ENCODE measurements at regions not wholly inside any gene's neighbourhood (a gene's known extent, or its start where the extent isn't known, plus 50 kb on each side); places are given as distances from the start of the nearest gene placed in this dataset.

DNA sequence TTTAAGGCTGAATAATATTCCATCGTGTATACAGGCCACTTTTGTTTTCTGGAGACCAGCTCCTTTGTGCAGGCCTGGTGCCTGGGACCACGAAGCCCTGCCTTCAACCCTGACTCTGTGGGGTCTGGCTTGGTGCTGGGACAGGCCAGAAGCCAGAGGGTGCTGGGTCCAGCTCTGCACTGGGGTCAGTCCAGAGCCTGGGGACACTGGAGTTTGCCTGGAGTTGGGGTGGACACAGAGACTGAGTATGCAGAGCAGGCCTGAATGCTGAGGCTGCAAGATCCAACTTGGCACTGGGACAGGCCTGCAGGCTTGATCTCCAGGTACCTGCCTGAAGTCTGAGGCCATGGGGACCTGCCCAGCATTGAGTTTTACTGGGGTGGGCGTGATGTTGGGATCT lies 558.8 kb upstream of the CNTNAP2 start:
- Mint-ChIP-seq H3K27me3 (ENCODE audit: low read depth in 2 of 2) (no peaks in the 10 kb centered on the region), H3K4me1 (no peaks in the 10 kb centered on the region), H3K4me3 (no peak overlapping the region), H3K9me3 (peaks cover 10 to 13% of the 10 kb centered on the region in 2 donors), H3K36me3 (no peaks in the 10 kb centered on the region), H3K27ac (no peak overlapping the region)
- no peaks in the 10 kb centered on the region for H3K27me3 ChIP-seq (ENCODE audit: control insufficient read depth, insufficient read depth, low read length)
- intact Hi-C loops (cut with micrococcal nuclease) = no loop called here
- ATAC-seq (no peak), DNase-seq (no peak)
- H3K27ac ChIP-seq (ENCODE audit: low read length) = no peak overlapping the region
- WGBS (ENCODE audit: insufficient coverage) = 67% methylated on average over 2 of the region's 3 CpGs
- no peaks in the 10 kb centered on the region for H3K4me1 ChIP-seq (ENCODE audit: control insufficient read depth, insufficient read depth, low read length)
- peaks cover 7% of the 10 kb centered on the region for H3K9me3 ChIP-seq (ENCODE audit: control insufficient read depth, insufficient read depth, low read length)
- no peaks in the 10 kb centered on the region for H3K36me3 ChIP-seq (ENCODE audit: control insufficient read depth, insufficient read depth, low read length)
- no peak overlapping the region for H3K4me3 ChIP-seq (ENCODE audit: low read length)
- TF ChIP-seq, protein P1, sequence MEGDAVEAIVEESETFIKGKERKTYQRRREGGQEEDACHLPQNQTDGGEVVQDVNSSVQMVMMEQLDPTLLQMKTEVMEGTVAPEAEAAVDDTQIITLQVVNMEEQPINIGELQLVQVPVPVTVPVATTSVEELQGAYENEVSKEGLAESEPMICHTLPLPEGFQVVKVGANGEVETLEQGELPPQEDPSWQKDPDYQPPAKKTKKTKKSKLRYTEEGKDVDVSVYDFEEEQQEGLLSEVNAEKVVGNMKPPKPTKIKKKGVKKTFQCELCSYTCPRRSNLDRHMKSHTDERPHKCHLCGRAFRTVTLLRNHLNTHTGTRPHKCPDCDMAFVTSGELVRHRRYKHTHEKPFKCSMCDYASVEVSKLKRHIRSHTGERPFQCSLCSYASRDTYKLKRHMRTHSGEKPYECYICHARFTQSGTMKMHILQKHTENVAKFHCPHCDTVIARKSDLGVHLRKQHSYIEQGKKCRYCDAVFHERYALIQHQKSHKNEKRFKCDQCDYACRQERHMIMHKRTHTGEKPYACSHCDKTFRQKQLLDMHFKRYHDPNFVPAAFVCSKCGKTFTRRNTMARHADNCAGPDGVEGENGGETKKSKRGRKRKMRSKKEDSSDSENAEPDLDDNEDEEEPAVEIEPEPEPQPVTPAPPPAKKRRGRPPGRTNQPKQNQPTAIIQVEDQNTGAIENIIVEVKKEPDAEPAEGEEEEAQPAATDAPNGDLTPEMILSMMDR (IDR thresholded peaks at IDR 0.05) = no peak

DNA sequence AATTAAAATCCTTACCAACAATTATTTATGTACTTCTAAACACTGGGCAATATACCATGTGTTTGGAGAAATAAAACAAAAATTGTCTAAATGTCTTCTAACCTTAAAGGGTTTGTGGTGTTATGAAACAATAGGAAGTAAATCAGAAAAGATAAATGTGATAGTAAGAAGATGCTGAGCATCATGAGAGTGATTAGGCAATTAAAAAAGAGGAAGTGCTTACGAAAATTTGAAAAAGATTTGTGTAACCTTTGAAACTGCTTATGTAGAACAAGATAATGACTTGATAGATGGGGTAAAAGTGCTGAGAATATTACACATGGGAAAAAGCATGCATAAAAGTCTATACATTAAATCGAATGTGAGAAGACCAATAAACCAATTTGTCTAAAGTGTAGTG lies 573.4 kb upstream of the CNTNAP2 start:
- Mint-ChIP-seq H3K9me3 (peaks cover 16 to 22% of the 10 kb centered on the region in 2 donors), H3K4me3 (no peak overlapping the region), H3K27ac (no peak overlapping the region), H3K36me3 (no peaks in the 10 kb centered on the region), H3K27me3 (ENCODE audit: low read depth in 2 of 2) (no peaks in the 10 kb centered on the region), H3K4me1 (no peaks in the 10 kb centered on the region)
- Histone ChIP-seq H3K9me3 (ENCODE audit: control insufficient read depth, insufficient read depth, low read length) (no peaks in the 10 kb centered on the region), H3K36me3 (ENCODE audit: control insufficient read depth, insufficient read depth, low read length) (no peaks in the 10 kb centered on the region), H3K27ac (ENCODE audit: low read length) (no peak overlapping the region), H3K4me3 (ENCODE audit: low read length) (no peak overlapping the region), H3K27me3 (ENCODE audit: control insufficient read depth, insufficient read depth, low read length) (no peaks in the 10 kb centered on the region), H3K4me1 (ENCODE audit: control insufficient read depth, insufficient read depth, low read length) (no peaks in the 10 kb centered on the region)
- WGBS (ENCODE audit: insufficient coverage) = 35% methylated on average over 2 of the region's 2 CpGs
- TF ChIP-seq, protein P1 (IDR thresholded peaks at IDR 0.05) = no peak
- DNase-seq (no peak), ATAC-seq (no peak)
- intact Hi-C loops (cut with micrococcal nuclease) = no loop called here

DNA sequence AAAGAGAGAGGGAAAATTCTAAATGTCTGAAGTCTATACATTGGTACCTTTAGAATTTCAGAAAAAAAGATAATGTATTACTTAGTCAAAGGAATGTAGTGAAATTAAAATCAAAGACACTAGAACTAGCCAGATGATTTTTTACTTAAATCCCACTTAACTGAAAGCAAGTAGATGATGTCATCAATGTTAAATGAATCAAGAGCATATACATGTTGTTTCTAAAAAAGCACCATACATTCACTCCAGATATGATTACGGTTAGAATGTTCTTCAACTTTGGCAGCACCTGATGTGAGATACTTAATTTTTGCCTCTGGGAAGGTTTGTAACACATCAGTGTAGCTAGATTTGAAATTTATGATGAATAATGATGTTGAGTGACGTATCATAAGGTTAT lies 576.7 kb upstream of the CNTNAP2 start:
- 20% methylated on average over 2 of the region's 2 CpGs for whole genome bisulfite sequencing (ENCODE audit: insufficient coverage)
- H3K27ac Mint-ChIP-seq = no peak overlapping the region
- no peaks in the 10 kb centered on the region for H3K36me3 ChIP-seq (ENCODE audit: control insufficient read depth, insufficient read depth, low read length)

DNA sequence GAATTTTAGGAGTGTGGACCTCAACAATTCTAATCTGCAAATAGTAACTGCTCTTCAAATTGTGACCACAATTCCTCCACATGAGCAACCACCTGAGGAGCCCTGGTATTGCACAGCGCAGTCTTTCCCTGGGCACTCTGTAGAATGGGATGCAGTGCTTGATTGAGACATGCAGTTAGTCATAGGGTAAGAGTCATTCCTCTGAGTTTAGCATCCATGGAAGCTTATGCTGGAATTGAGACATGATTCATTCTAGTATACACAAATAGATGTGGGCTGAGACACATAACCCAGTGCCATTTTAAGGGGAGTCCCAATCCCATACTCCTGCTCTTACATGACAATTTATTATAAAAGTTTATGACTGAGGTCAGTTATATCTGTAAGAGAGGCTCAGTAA lies 582.3 kb upstream of the CNTNAP2 start:
- Mint-ChIP-seq H3K4me1 (no peaks in the 10 kb centered on the region), H3K36me3 (no peaks in the 10 kb centered on the region), H3K9me3 (peaks cover 16 to 22% of the 10 kb centered on the region in 2 donors), H3K27me3 (ENCODE audit: low read depth in 2 of 2) (no peaks in the 10 kb centered on the region), H3K27ac (no peak overlapping the region), H3K4me3 (no peak overlapping the region)
- Histone ChIP-seq H3K27me3 (ENCODE audit: control insufficient read depth, insufficient read depth, low read length) (no peaks in the 10 kb centered on the region), H3K27ac (ENCODE audit: low read length) (no peak overlapping the region), H3K36me3 (ENCODE audit: control insufficient read depth, insufficient read depth, low read length) (no peaks in the 10 kb centered on the region), H3K4me3 (ENCODE audit: low read length) (no peak overlapping the region), H3K9me3 (ENCODE audit: control insufficient read depth, insufficient read depth, low read length) (no peaks in the 10 kb centered on the region), H3K4me1 (ENCODE audit: control insufficient read depth, insufficient read depth, low read length) (no peaks in the 10 kb centered on the region)
- TF ChIP-seq, protein P1 (IDR thresholded peaks at IDR 0.05) = no peak
- intact Hi-C loops (cut with micrococcal nuclease) = no loop called here
- WGBS (ENCODE audit: insufficient coverage) = 100% methylated on average over 1 of the region's 1 CpG
- no peak for DNase-seq
- ATAC-seq = no peak

More for the DNA sequence above, 576.7 kb upstream of the CNTNAP2 start:
- Mint-ChIP-seq H3K36me3 (no peaks in the 10 kb centered on the region), H3K27me3 (ENCODE audit: low read depth in 2 of 2) (no peaks in the 10 kb centered on the region), H3K4me3 (no peak overlapping the region), H3K9me3 (peaks cover 6 to 16% of the 10 kb centered on the region in 2 donors), H3K4me1 (no peaks in the 10 kb centered on the region)
- DNase-seq = no peak
- ATAC-seq = no peak
- TF ChIP-seq, protein P1 (IDR thresholded peaks at IDR 0.05) = no peak
- Histone ChIP-seq H3K4me3 (ENCODE audit: low read length) (no peak overlapping the region), H3K27me3 (ENCODE audit: control insufficient read depth, insufficient read depth, low read length) (no peaks in the 10 kb centered on the region), H3K27ac (ENCODE audit: low read length) (no peak overlapping the region), H3K9me3 (ENCODE audit: control insufficient read depth, insufficient read depth, low read length) (no peaks in the 10 kb centered on the region), H3K4me1 (ENCODE audit: control insufficient read depth, insufficient read depth, low read length) (no peaks in the 10 kb centered on the region)
- intact Hi-C loops (cut with micrococcal nuclease) = no loop called here
